GM12864 (cell line): ENCODE measurements at regions not wholly inside any gene's neighbourhood (a gene's known extent, or its start where the extent isn't known, plus 50 kb on each side); places are given as distances from the start of the nearest gene placed in this dataset.

Experiments used
- DNase-seq: peaks from one replicate; pipeline ENCODE4 v3.0.0-alpha.2; 2011; ENCODE audit warnings: low read depth
- H3K4me3 ChIP-seq: 2 replicates; pipeline ENCODE4 v1.5.1; 2011; ENCODE audit warnings: mild to moderate bottlenecking, low read depth, low read length, control low read depth
- TF ChIP-seq, protein P1 (sequence below): IDR thresholded peaks from 2 replicates; pipeline ENCODE4 v1.5.1; 2011; ENCODE audit warnings: low read depth, mild to moderate bottlenecking, moderate library complexity, low read length, control low read depth, inconsistent platforms; ENCODE audit errors: missing control alignments

DNA sequence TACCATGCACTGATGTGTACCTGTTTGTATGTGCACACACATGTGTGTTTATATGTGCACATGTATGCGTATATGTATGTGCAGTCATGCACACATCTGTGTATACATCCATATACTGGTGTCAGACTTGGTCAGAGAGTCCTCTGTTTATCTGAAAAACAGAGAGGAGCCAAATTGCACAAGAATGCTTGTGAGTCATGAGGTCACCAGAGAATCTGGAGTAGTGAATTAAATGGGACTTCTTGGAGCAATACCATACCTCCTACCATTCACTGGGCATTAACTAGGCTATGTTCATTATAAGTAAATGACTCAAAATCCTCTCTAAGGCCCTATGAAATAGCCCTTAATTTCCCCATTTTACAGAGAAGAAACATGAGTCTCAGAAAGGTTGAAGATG is 272.1 kb upstream of the C1orf87 start:
- no peak for DNase-seq
- H3K4me3 ChIP-seq = no peak overlapping the region
- TF ChIP-seq, protein P1, sequence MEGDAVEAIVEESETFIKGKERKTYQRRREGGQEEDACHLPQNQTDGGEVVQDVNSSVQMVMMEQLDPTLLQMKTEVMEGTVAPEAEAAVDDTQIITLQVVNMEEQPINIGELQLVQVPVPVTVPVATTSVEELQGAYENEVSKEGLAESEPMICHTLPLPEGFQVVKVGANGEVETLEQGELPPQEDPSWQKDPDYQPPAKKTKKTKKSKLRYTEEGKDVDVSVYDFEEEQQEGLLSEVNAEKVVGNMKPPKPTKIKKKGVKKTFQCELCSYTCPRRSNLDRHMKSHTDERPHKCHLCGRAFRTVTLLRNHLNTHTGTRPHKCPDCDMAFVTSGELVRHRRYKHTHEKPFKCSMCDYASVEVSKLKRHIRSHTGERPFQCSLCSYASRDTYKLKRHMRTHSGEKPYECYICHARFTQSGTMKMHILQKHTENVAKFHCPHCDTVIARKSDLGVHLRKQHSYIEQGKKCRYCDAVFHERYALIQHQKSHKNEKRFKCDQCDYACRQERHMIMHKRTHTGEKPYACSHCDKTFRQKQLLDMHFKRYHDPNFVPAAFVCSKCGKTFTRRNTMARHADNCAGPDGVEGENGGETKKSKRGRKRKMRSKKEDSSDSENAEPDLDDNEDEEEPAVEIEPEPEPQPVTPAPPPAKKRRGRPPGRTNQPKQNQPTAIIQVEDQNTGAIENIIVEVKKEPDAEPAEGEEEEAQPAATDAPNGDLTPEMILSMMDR = no peak

DNA sequence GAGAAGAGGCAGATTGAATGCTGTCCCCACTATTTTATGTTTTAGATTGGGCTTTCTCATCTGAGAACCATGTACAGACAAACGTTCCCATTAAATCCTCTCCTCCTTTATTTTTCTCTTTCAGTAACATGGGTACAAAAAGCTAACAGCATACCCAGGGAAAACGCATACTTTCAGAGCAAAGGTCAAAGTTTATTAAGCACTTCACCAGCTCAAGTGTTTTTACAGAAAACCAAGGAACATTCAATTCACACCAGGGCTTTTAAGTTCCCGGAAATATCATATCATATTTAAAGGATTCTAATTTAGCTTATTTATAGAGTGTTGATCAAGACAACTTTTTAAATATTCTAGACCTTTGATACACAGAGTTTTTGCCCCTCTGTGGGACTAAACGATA is 271.5 kb upstream of the C1orf87 start:
- TF ChIP-seq, protein P1 = no peak
- no peak overlapping the region for H3K4me3 ChIP-seq
- no peak for DNase-seq

DNA sequence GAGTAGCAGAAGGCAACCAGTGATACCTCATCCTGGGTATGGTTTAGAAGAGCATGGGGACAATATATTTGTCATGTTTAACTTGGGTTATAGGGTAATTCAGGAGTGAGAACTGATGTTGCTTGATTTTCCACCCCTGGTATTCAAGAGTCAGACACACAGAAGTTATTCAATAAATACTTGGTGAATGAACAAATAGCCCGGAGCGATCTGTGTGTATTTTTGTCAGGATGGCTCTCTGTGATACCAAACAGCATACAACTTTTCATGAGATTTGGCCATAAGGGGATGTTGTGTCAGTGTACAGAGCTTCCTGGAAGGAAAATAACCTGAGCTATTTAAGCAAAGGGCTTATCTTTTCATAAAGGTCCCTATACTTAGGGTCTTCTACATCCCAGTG is 270.2 kb upstream of the C1orf87 start:
- DNase-seq = no peak
- TF ChIP-seq, protein P1 = no peak
- no peak overlapping the region for H3K4me3 ChIP-seq

DNA sequence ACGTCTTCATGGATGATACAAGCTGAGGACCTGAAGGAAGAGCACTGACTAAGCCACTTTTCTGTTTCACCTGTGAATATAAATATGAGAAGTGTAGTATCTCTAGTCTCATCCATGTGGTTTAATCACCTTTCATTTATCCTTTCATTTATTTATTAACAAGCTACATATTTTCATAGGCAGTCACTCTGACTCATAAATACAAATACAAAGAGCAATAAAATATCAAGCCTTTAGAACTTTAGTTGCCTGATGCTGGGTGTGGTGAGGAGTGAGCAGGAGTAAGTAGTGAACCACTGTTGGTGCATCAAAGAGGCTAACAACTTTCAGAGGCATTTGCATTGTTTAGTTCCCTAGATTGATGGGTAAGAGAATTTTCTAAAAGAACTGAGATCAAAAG is 269.0 kb upstream of the C1orf87 start:
- DNase-seq = no peak
- TF ChIP-seq, protein P1 = no peak
- no peak overlapping the region for H3K4me3 ChIP-seq

DNA sequence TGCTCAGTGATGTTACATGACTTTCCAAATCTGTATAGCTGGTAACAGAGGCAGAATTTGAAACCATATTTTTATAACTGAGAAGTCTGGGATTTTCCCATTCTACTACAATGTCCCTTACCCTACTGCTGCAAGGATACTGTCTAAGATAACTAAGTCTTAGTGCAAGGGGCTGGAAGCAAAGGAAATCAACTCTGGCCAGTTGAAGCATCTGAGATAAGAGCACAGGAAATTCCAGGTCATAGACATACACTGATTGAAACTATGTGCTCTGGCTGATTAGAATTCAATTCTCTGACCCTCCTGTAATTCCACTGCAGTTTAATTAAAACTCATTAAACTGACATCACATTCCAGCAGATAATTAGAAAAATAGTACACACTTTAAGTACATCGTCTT is 267.7 kb upstream of the C1orf87 start:
- DNase-seq = no peak
- no peak overlapping the region for H3K4me3 ChIP-seq
- TF ChIP-seq, protein P1 = no peak

DNA sequence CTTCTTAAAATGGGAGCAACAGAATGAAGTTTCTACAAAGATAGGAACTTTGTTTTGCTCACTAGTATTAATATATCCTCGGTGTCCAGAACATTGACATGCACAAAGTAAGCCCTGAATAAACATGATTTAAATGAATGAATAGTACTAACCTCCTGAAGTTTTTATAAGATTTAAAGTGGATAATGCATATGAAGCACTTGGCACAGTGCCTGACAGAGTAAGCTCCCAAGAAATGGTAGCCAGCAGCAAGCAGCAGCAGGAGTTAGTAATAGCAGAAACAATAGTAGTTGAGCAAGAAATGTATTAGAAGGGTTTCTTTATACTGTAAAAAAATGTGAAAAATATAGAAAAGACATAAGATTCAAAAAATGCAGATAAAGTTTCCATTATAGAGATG is 258.1 kb upstream of the C1orf87 start:
- TF ChIP-seq, protein P1 = no peak
- no peak for DNase-seq

DNA sequence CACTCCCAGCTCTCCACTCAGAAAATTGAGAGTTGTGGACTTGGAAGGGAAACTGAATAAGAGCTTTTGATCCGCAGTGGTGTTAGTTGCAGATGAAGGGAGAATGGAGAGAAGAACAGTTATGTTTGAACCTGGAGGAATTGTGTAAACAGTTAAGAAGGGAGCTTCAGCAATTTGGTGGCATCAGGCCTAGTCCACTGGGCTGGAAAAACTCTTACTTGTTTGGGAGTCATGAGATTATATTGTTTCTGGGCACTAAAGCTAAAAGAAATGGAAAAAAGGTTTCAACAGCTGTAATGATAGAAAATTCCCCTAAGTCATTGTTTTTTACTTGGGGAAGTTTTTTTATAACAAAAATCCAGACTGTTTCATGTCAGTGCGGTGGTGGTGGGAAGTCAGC is 256.1 kb upstream of the C1orf87 start:
- no peak overlapping the region for H3K4me3 ChIP-seq
- no peak for DNase-seq
- TF ChIP-seq, protein P1 = no peak

More for the DNA sequence above, 258.1 kb upstream of the C1orf87 start:
- no peak overlapping the region for H3K4me3 ChIP-seq
